ENCODE measurements at regions not wholly inside any gene's neighbourhood (a gene's known extent, or its start where the extent isn't known, plus 50 kb on each side); places are given as distances from the start of the nearest gene placed in this dataset.

DNA sequence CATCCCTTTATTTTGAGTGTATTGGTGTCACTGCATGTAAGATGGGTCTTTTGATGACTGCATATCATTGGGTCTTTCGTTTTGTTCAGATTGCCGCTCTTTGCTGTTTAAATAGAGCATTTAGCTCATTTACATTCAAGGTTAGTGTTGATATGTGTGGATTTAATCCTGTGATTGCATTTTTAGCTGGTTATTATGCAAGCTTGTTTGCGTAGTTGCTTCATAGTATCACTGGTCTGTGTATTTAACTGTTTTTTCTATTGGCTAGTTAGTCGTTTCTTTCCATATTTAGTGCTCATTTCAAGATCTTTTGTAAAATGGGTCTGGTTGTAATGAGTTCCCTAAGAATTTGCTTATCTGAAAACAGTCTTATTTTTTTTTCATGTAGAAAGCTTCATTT, 1170.6 kb upstream of the SEL1L start:
- Histone ChIP-seq H3K36me3 (no peaks in the 10 kb centered on the region), H3K9me3 (no peaks in the 10 kb centered on the region), H3K4me3 (ENCODE audit: low read depth in 1 of 2, low read length in 1 of 2) (no peak overlapping the region), H3K27ac (no peak overlapping the region), H3K27me3 (no peaks in the 10 kb centered on the region), H3K4me1 (ENCODE audit: control insufficient read depth in 1 of 2, insufficient read depth in 1 of 2, low read depth in 1 of 2, low read length in 1 of 2) (no peaks in the 10 kb centered on the region)
- TF ChIP-seq, protein P1, sequence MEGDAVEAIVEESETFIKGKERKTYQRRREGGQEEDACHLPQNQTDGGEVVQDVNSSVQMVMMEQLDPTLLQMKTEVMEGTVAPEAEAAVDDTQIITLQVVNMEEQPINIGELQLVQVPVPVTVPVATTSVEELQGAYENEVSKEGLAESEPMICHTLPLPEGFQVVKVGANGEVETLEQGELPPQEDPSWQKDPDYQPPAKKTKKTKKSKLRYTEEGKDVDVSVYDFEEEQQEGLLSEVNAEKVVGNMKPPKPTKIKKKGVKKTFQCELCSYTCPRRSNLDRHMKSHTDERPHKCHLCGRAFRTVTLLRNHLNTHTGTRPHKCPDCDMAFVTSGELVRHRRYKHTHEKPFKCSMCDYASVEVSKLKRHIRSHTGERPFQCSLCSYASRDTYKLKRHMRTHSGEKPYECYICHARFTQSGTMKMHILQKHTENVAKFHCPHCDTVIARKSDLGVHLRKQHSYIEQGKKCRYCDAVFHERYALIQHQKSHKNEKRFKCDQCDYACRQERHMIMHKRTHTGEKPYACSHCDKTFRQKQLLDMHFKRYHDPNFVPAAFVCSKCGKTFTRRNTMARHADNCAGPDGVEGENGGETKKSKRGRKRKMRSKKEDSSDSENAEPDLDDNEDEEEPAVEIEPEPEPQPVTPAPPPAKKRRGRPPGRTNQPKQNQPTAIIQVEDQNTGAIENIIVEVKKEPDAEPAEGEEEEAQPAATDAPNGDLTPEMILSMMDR (IDR thresholded peaks at IDR 0.05): no peak

DNA sequence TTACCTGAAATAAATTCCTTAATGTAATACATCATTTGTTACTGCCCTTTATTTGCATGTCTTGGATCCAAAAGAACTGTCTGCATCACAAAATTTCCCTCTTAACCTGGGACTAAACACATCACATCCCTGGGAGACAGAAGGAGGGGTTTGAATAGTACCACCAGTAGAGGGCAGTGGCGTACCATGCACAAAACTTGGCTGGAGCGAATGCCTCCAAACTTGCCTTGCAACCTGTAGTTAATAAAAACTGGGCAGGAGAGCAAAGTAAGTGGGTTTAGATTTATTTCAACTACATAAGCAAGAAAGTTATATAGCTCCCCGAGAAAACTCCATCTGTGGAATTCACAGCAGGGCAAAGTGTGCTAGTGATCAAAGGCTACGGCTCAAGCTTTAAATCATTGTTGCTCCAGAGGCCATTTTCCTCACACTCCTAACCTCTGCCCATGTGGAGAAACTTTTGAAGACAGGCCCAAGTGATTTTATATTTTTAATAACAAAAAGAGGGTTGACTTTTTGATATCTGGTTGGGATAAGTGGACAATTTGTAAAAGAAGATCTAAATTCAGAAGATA, 1176.7 kb upstream of the SEL1L start:
- TF ChIP-seq, protein P1 (IDR thresholded peaks at IDR 0.05): no peak
- Histone ChIP-seq H3K4me3 (ENCODE audit: low read depth in 1 of 2, low read length in 1 of 2) (no peak overlapping the region), H3K27me3 (no peaks in the 10 kb centered on the region), H3K4me1 (ENCODE audit: control insufficient read depth in 1 of 2, insufficient read depth in 1 of 2, low read depth in 1 of 2, low read length in 1 of 2) (no peaks in the 10 kb centered on the region), H3K36me3 (no peaks in the 10 kb centered on the region), H3K9me3 (no peaks in the 10 kb centered on the region), H3K27ac (no peak overlapping the region)

DNA sequence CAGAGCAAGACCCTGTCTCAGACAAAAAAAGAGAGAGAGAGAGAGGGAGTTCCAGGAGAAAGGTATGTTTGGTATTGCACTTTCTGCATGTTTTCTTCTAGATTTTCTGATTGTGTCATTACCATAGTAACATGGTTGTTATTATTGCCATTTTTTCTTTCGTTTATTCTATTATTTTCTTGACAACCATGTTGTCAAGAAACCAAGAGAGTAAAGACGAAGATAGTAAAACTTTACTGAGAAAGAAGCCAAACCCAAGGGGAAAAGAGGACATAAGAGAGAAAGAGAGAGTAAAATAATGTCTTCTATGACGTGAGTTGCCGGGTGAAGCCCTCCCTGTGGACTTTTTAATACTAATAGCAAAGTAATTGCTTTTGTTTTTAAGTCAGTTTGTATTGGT, 1186.0 kb upstream of the SEL1L start:
- H3K9me3 ChIP-seq: no peaks in the 10 kb centered on the region
- H3K4me1 ChIP-seq (ENCODE audit: control insufficient read depth in 1 of 2, insufficient read depth in 1 of 2, low read depth in 1 of 2, low read length in 1 of 2): no peaks in the 10 kb centered on the region
- no peak overlapping the region for H3K27ac ChIP-seq
- H3K4me3 ChIP-seq (ENCODE audit: low read depth in 1 of 2, low read length in 1 of 2): no peak overlapping the region
- H3K36me3 ChIP-seq: no peaks in the 10 kb centered on the region
- no peaks in the 10 kb centered on the region for H3K27me3 ChIP-seq
- TF ChIP-seq, protein P1 (IDR thresholded peaks at IDR 0.05): no peak

DNA sequence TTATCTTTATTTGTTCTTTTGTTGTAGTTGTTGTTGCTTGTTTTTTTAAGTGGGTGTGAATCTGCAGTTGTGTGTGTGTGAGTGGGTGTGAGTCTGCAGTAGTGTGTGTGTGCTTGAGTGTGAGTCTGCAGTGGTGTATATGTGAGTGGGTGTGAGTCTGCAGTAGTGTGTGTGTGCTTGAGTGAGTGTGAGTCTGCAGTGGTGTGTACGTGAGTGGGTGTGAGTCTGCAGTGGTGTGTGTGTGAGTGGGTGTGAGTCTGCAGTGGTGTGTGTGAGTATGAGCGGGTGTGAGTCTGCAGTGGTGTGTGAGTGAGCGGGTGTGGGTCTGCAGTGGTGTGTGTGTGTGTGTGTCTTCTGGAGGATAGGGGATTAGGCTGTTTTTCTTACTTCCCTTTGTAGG, 1186.8 kb upstream of the SEL1L start:
- H3K4me3 ChIP-seq (ENCODE audit: low read depth in 1 of 2, low read length in 1 of 2): no peak overlapping the region
- H3K36me3 ChIP-seq: no peaks in the 10 kb centered on the region
- H3K4me1 ChIP-seq (ENCODE audit: control insufficient read depth in 1 of 2, insufficient read depth in 1 of 2, low read depth in 1 of 2, low read length in 1 of 2): no peaks in the 10 kb centered on the region
- TF ChIP-seq, protein P1 (IDR thresholded peaks at IDR 0.05): no peak
- no peaks in the 10 kb centered on the region for H3K27me3 ChIP-seq
- no peaks in the 10 kb centered on the region for H3K9me3 ChIP-seq
- no peak overlapping the region for H3K27ac ChIP-seq

DNA sequence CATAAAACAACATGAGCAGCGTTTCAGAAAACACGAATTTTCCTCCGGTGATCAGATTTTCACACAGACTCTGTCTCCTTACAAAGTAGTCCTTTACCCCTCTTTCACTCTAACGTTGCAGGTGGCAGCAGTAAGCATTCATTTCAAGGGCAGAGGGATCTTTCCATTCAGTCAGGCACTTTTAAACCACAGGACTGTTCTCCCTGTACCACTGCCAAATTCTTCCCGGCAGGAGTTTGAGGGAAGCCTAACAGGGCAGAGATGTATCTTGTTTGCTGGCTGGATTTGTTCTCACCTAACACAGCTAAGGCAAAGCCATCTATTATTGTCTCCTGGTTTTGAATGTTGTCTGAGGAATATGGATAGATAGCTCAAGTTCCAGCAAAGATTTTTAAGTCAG, 1187.3 kb upstream of the SEL1L start:
- TF ChIP-seq, protein P1 (IDR thresholded peaks at IDR 0.05): no peak
- H3K27ac ChIP-seq: no peak overlapping the region
- H3K9me3 ChIP-seq: no peaks in the 10 kb centered on the region
- H3K4me1 ChIP-seq (ENCODE audit: control insufficient read depth in 1 of 2, insufficient read depth in 1 of 2, low read depth in 1 of 2, low read length in 1 of 2): no peaks in the 10 kb centered on the region
- no peak overlapping the region for H3K4me3 ChIP-seq (ENCODE audit: low read depth in 1 of 2, low read length in 1 of 2)
- H3K36me3 ChIP-seq: no peaks in the 10 kb centered on the region
- no peaks in the 10 kb centered on the region for H3K27me3 ChIP-seq

DNA sequence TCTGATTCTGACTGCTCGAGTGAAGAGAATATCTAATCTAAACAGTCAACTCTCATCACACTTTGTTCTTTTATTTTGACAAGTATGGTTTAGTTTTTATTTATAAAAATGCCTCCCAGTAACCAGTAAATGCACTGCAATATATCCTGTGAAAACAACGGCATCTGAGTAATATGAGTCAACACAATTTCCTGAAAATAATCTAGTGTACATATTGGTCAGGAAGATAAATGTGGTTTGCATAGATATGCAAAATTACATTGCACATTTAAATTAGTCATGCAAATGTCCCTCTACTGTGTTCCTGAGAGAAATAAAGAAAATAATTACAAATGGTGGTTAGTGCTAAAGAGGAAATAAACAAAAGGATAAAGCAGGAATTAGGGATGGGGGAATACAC, 1190.7 kb upstream of the SEL1L start:
- Histone ChIP-seq H3K27ac (no peak overlapping the region), H3K4me3 (ENCODE audit: low read depth in 1 of 2, low read length in 1 of 2) (no peak overlapping the region), H3K9me3 (no peaks in the 10 kb centered on the region), H3K36me3 (no peaks in the 10 kb centered on the region), H3K4me1 (ENCODE audit: control insufficient read depth in 1 of 2, insufficient read depth in 1 of 2, low read depth in 1 of 2, low read length in 1 of 2) (no peaks in the 10 kb centered on the region), H3K27me3 (no peaks in the 10 kb centered on the region)
- TF ChIP-seq, protein P1 (IDR thresholded peaks at IDR 0.05): no peak
